ENCODE measurements at regions not wholly inside any gene's neighbourhood (a gene's known extent, or its start where the extent isn't known, plus 50 kb on each side); places are given as distances from the start of the nearest gene placed in this dataset.

DNA sequence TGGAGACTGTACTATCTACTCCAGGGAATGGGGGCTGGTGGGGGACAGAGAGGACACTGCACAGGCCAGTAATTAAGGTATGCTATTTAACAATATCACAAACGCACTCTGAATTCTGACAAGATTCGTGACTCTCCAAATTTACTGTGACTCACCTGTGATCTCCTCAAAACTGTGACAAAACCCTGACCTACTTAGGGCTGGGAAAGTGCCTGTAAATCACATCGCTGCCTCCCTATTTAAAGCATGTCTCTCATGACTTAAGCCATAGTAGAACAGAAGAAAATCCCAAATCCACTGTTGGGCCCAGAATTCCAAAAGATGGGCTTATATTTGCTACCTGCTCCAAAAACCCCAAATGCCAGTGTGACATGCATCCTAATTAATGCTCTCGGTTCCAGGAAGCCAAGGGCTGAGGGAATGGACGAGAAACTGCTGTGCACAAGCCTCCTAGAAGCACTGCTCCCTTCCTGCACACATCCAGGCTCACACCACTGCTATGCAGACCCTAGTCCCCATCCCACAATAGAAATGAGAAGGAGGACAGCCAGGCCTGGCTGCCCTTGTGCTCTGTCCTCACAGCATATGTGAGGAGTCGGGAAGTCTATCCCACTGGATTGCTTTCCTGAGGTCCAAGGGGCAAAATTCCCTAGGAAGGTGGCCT lies 187.7 kb upstream of the CHRNA7 start:
- DNase-seq: no peak

DNA sequence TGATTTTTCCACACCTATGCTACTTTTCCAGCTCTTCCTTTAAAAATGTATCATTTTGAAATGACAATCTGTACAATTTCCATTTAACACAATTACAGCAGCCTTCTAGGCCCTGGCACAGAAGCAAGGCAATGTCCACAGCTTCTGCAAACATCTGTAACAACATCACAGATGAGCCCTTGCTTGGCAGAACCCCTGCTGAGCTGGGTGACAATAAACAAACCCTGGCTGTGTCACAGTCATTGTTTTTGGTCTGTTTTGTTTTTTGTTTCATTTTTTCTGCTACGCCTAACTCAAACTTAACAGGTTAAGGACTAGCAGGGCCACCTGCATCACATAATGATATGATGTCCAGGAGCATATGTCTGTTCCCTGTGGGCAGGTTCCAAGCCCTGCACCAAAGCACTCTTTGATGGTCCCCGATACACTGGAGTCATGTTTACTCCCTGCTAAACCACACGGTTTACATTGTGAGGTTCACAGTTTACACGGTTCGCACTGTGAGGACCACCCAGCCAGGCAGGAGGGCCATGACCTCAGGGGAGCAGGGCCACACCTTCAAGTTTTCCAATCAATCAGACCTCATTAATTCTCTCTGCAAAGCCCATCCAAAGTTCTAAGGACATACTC lies 186.8 kb upstream of the CHRNA7 start:
- no peak for DNase-seq

DNA sequence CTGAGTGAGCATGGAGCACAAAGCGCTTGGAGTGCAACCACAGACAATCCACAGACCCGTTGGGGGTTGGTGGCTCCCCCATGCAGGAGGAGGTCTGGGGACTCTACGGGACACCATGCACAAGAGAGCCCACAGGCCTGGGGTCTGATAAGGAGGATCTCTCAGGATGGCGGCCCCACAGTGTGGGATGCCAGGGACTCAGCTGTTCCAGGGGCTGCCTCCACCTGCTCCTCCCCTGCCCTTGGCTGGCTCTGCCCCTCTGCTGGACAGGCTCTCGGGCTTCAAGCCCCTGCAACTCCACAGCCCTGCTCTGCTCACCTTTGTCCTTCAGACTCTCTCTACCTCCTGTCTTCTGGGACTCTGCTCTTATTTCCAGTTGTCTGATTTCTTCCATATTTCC lies 184.5 kb upstream of the CHRNA7 start:
- DNase-seq: no peak

DNA sequence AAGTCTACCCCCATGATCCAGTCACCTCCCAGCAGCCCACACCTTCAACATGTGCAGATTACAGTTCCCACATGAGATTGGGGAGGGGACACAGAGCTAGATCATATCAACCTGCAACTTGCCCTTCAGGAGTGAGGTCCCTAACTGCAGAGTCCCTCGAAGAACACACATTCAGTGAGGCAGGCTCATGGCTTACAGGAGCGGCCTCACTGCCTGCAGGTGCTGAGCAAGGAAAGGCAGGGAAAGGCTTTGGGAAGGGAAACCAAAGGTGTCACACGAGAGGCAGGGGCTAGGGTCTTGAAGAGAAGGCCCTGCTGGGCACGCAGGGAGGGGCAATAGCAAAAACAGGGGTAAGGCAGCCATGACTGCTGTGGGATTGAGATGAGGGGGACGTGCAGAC lies 182.4 kb upstream of the CHRNA7 start:
- DNase-seq: no peak

DNA sequence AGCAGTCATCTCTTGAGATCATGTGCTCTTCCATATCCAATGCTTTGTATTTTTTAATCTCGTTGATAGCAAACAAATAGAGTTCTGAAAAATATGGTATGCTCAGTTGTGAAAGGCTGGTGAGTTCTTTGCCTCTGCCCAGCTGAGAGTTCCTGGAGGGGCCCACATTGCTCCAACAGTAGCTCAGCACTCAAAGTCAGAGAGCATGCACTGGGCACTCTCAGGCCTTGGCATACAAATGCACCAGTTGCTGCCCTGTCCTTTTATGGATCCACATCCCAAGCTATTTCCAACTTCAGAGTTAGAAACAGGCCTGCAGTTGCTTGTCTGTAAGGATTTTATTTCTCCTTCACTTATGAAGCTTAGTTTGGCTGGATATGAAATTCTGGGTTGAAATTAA lies 181.7 kb upstream of the CHRNA7 start:
- no peak for DNase-seq

DNA sequence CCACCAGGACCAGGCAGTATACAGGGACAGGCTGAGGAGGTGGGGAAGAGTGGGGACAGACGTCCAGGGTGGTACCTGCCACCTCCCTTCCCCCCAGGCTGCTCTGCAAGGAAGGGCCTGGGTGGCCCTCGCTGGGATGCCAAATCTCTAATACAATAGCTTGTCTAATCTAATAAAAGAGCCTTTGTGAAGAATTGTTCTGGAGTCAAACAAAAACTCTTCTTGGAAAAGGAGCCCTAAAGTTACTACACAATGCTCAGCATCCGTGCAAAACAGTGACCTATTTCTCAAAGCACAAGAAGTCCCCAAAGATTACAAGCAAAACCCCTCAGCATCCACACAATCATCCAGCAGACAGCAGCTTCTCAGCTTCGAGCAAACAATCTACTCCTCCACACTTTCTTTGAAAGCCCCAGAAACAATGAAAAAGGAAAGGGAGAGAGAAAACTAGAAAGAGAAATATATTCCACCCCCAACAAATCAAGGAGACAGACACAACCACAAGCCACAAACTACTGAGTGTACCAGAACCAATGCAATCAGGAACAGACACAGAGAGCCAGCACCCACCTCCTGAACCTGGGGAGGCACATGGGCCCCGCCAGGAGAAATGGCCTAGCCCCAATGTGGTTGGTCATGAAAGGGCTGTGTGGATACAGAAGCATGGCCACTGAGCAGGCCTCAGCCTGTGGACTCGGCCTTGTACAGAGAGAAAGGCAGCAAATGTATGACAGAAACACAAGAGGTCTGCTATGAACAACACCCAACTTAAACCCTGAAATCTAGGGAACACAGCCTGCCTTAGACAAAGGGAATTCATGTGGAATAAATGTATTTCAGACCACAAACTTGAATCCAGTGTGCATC lies 177.1 kb upstream of the CHRNA7 start:
- no peak for DNase-seq

DNA sequence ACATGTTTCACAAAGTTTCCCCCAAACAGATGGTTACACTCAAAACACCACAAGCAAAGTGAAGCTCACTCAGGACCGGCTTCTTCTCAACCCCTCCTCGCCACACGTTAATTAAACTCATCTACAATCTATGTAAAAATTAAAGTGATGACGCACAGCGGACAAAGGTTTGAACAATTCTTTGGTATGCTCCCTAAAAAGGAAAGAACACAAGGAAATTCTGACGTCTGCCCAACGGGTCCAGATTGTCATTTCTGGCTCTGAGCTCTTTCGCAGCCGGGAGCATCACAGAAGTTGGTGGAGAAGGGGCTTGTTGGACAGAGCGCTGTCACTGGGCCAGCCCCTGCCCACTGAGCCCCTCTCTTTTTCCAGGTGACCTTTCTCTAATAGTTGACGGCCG lies 173.7 kb upstream of the CHRNA7 start:
- no peak for DNase-seq

DNA sequence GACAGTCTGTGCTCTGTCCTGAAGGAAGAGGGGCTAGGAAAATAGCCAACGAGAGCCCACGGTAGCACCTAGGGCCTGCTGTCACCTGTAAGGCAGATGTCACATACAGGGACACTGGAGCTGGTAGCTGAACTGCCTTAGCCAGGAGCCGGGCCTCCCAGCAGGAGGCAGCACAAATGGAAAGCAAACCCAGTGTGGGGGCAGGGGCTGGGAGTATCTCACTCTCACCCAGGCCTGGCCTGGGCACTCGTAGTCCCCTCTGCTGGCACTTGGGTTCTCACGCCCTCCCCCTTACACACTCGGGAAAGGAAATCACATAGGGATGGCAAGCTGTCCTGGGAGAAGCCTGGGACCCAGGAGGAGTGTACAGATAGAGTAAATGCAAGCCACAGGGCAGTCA lies 173.1 kb upstream of the CHRNA7 start:
- DNase-seq: no peak

DNA sequence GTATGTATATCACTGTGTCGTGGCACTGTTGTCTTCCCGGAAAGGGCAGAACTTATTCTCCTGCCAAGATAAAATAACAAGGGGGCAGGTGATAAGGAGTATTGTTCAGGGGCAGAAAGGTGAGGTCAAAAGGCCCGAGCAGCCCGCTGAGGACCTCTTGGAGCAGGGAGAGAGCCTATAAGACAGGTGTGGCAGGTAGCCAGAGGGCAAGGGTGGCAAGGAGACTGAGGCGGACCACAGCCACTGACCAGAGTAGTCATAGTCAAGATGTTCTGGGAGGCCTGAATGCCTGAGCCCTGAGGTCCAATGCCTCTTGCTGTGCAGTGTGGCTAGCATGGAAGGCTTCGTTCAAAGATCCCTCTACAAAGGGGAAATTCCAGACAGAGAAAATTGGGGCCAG lies 172.3 kb upstream of the CHRNA7 start:
- no peak for DNase-seq

DNA sequence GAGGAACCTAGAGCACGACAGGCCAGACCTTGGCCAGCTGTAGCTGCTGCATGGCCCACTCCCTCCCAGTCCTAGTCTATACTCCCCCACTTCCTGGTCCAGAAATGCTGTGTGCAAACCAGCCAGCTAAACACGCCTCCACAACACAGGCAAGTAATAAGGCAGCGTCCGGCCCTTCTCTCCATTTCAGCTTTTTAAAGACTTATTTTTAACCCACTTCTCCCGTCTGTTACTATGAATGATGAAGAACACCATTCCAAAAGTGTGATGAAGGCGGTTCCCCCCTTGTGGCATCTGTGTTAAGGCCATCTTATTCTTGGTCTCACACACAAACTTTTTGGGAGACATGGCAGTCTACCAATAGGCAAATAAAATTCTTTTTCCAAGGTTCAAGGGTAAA lies 164.1 kb upstream of the CHRNA7 start:
- no peak for DNase-seq

DNA sequence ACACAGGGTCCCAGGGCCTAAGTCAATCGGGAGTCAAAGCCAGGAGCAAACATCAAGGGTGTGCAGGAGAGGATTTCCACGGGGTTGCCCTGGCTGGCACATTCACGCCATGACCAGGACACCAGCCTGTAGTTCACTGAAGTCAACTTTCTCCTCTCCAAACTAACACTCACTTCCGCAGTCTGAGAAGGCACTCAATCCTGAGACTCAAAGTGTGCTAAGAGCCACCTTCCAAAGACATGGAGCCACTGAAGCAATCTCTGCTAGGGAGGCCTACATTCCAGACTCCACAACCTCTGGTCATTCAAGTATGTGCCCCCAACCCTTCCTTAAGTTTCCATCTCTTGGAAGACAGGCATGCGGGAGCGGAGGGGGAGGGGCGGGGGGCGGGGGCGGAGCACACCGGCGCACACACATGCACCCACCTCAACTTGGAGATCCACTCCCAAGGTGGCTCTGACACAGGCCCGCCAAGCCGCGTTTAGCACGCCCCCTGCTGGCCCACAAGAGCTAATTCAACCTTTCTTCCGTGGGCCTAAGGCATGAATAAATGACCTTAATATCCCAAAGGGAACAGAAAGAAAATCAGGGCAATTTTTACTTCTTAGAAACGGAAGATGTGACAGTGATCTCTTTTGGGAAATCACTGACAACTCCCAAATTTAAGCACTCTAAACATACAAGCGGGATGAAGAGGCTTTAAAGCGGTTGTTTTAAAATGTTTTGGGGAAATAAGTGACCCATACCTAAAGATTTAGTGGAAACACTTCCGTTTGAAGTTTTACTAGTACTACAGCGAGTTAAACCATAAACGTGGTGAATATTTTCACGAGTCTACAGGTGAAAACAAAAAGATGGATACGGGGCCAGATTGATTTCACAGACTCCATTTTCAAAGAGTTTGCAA lies 162.5 kb upstream of the CHRNA7 start:
- peak; percentile 21 for DNase-seq

DNA sequence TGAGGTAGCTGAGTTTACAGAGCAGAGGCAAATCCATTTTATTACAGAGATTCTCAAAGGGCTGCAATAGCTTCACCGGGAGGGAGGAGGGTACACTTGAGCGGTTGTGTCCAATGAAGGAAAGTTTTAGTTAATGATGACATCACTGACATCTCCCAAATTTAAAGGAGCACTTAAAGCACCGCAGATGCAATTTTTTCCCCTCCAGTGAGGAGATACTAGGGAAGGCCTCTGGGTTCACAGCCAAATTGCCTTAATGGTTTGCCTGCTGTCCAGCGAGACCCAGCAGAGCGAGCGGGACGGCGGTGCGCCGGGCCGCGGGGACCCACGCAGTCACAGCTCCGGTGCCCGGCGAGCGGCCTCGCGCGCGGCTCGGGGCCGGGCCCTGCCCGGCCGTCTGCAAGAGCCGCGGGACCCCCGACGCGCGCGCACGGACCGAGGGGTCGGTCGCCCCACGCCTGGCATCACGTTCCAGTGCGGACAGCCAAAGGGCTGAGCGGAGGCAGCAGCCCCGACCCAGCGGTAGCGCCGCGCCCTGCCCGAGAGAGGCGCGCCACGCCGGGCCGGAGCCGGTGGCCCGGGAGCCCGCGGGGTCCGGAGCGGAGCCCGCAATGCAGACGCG lies 160.5 kb upstream of the CHRNA7 start:
- DNase-seq: no peak

DNA sequence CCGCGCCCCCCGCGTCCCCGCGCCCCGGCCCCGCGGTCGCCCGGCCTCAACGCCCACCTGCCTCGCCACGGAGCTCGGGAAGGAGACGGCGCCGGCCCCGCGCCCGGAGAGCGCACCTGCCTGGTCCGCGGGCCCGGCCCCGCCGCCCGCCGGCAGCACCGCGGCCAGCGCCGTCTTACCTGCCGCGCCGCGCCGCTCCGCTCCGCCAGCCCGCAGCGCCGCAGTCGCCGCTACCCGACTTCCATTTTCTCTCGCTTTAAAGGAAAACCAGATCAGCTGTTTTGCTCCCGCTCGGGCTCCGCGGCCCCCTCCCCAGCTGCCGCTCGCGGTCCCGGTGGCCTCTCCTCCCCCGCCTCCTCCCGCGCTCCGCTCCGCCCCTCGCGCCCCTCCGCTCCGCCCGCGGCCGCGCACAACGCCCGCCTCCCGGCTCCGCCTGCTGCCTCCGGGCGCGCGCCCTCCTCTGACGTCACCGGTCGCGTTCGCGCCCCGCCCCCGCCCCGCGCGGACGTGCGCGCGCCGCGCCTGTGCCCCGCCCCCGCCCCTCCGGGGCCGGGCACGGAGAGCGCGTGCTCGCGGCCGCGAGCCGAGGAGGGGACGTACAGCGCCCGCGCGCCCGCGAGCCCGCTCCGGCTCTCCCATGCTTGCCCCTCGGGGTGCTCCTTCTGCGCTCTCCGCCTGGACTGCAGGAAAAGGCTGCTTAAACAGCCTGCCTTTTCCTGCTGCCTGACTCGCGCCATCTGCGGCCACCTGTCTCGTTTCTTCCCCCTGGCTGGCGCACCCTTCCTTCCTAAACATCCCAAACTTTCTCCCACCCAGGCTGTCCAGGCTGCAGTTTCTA lies 159.8 kb upstream of the CHRNA7 start, which contains the start of gene OTUD7A:
TSS of gene OTUD7A (minus strand) at position 346 of the 838 bp plus-strand sequence.
- peak; percentile 72 for DNase-seq

DNA sequence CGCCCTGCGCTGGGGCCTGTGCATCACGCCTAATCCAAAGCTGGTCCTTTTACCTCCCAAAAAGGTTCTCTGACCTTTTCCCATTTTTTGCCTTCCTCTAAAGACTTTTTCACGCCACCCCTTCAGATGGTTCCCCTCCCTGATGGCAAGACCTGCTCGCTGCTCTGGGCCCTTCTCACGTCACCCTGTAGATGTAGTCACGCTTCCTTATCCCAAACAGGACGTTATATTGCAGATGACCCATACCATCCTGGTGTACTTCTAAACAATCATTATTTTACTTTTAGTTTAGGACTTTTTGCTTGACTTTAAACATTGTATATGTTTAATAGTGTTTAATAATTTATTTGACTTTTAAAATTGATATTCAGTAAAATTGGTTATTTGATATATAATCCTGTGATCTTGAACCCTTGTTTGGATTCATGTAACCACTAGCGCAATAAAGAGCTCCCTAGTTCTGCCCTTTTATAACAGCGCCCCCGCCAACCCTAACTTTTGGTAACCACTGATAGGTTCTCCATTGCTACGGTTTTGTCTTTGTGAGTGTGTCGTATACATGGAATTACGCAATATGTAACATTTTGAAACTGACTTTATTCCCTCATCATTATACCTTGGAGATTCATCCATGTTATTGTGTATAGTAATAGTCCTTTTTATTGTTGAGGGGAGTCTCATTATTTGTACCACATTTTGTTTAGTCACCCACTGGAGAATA lies 159.0 kb upstream of the CHRNA7 start:
- no peak for DNase-seq

DNA sequence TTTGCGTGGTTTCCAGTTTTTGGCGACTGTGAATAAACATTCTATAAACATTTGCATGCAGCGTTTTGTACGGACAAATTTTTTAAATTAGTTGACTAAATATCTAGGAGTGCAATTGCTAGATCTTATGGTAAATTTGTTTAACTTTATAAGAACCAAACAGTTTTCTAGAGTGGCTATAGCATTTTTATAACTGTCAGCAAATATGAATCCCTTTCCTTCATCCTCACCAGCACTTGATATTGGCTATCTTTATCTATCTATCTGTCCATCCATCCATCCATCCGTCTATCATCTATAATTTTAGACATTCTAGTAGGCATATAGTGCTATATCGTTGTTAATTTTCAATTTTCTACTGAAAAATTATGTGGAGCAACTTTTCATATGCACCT lies 158.4 kb upstream of the CHRNA7 start:
- DNase-seq: no peak

DNA sequence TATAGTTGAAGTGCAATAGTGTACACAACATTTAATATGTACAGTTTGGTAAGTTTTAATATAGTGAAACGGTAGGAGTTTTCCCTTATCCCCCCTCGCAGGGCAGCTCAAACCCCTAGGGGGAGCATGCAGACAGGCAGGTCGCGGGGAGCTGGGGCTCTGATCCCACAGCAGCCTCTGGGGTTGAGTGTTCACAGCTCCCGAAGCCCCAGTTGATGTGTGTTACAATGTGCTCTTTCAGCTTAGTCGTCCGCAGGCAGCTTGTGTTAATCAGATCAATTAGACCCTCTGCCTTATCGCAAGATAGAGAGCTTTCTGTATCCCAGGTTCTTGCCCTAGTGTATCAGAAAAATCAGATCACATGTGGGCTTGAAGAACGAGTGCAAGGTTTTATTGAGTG lies 143.1 kb upstream of the CHRNA7 start:
- no peak for DNase-seq

DNA sequence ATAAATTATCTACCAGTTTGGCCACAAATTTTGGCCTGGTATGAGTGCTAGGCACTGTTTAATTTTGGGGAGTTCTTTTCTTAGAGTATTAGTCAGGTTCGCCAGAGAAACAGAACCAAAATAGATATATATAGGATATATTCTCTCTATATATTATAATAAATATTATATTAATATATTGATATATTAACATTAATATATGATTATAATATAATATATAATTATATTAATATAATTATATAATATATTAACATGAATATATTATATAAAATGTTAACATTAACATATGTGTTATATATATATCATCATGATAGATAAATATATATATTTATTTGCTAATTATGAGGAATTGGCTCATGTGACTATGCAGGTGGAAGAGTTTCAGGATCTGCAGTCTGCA lies 137.8 kb upstream of the CHRNA7 start:
- DNase-seq: no peak

DNA sequence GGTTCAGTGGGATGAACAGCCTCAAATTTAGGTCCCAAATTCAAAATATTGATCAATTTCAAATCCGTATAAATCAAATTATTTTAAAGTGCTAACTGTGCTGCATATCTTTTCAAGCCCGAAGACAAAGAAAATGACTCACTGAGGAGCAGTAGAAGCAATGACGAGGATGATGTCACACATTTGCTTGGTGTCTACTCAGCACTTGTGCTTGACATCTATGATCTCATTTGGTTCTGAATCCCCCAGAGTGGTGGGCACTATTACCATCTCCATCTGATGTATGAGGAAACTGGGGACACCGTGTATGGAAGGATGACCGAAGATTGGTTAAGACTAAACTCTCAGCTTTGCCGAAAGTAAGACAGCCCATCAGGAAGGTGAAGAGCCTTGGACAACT lies 136.5 kb upstream of the CHRNA7 start:
- no peak for DNase-seq

DNA sequence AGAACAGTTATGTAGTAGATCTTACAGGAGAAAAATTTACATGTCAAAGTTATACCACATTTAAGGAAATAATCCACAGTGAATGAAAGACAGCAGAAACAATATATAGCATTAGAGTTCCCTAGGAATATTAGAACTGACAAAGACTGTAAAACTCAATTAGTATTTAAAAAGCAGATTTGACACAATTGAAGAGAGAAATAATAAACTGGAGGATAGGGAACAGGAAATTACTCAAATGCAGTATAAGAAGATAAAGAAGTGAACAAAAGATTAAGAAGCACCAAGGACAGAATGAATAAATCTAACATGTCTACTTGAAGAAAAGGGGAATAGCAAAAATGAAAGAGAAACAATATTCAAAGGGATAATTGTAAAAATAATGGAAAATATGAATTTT lies 132.6 kb upstream of the CHRNA7 start:
- DNase-seq: no peak

DNA sequence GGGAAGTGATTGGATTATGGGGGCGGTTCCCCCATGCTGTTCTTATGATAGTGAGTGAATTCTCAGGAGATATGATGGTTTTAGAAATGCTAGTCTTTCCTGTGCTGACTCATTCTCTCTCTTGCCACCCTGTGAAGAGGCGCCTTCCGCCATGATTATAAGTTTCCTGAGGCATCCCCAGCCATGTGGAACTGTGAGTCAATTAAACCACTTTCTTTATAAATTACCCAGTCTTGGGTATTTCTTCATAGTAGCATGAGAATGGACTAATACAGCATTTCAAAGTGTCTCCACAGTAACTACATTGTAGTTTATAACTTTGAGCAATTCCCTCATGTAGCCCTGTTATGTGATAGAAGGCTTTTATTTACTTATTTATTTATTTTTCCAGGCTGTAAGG lies 128.8 kb upstream of the CHRNA7 start:
- DNase-seq: no peak

DNA sequence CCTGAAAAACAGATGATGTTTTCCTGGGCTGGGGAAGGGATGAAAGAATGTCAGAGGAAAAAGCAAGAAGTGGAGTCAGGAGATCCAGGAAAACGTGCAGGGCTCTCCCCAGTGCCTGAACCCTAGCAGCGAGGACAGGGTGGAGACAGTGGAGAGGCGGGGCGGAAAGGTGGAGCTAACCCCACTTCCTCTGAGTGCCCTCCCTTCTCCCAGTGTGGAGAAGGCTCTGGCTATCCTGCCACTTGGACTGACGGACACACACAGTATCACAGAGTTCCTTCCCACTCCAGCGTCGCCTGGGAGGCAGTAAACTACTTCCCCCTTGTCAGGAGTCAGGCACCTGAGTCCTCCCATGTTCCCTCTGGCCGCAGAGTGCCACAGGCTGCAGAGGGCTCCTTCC lies 125.3 kb upstream of the CHRNA7 start:
- no peak for DNase-seq
